Type B pancreatic cell (in vitro differentiated cells): ENCODE measurements at regions not wholly inside any gene's neighbourhood (a gene's known extent, or its start where the extent isn't known, plus 50 kb on each side); places are given as distances from the start of the nearest gene placed in this dataset.

Experiments
- DNase-seq: peaks from one replicate; pipeline ENCODE4 v3.0.0; 2021; ENCODE audit warnings: mixed read lengths; ENCODE audit not compliant: unreplicated experiment; ENCODE audit errors: extremely low spot score
- H3K27ac Mint-ChIP-seq: 2 replicates; pipeline ENCODE4 v1.8.0; 2021; ENCODE audit warnings: mild to moderate bottlenecking, mixed read lengths
- H3K27me3 Mint-ChIP-seq: 2 replicates; pipeline ENCODE4 v1.8.0; 2021; ENCODE audit warnings: mixed read lengths
- H3K36me3 Mint-ChIP-seq: 2 replicates; pipeline ENCODE4 v1.8.0; 2021; ENCODE audit warnings: mixed read lengths
- H3K4me1 Mint-ChIP-seq: one replicate; pipeline ENCODE4 v1.8.0; 2021; ENCODE audit warnings: mixed read lengths; ENCODE audit not compliant: unreplicated experiment
- H3K4me3 Mint-ChIP-seq: 2 replicates; pipeline ENCODE4 v1.8.0; 2021; ENCODE audit warnings: mild to moderate bottlenecking, mixed read lengths
- H3K9me3 Mint-ChIP-seq: 2 replicates; pipeline ENCODE4 v1.8.0; 2021; ENCODE audit warnings: mixed read lengths
- CTCF ChIP-seq: fragments of 200-600 bp; sonication (generic); conservative IDR thresholded peaks from 2 replicates; pipeline ENCODE4 v1.5.0; 2021; ENCODE audit warnings: antibody characterized with exemption, mild to moderate bottlenecking

DNA sequence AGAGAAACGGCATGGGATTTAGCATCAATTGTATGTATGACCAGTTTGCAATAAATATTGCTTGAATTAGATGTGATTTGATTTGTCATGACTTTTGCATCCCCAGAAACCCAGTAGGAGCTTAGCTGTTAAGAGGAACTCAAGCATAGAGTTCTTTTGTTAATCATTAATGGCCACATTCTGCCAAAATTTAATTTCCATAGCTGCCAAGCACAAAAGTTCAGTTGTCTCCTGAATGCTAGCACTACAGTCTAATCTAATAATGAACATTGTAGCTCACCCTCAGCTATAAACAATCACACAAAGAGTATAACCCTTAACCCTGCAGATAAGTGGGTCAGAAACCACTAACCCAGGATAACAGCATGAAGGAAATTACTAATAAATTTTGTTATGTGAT is 169.8 kb upstream of the GRAMD2B start:
- H3K9me3 Mint-ChIP-seq = peaks cover 17% of the 10 kb centered on the region
- H3K36me3 Mint-ChIP-seq = no peaks in the 10 kb centered on the region
- DNase-seq = no peak
- H3K27me3 Mint-ChIP-seq = no peaks in the 10 kb centered on the region
- H3K4me3 Mint-ChIP-seq = no peak overlapping the region
- H3K4me1 Mint-ChIP-seq = peaks cover 7% of the 10 kb centered on the region
- H3K27ac Mint-ChIP-seq = no peak overlapping the region
- TF ChIP-seq CTCF = no peak

DNA sequence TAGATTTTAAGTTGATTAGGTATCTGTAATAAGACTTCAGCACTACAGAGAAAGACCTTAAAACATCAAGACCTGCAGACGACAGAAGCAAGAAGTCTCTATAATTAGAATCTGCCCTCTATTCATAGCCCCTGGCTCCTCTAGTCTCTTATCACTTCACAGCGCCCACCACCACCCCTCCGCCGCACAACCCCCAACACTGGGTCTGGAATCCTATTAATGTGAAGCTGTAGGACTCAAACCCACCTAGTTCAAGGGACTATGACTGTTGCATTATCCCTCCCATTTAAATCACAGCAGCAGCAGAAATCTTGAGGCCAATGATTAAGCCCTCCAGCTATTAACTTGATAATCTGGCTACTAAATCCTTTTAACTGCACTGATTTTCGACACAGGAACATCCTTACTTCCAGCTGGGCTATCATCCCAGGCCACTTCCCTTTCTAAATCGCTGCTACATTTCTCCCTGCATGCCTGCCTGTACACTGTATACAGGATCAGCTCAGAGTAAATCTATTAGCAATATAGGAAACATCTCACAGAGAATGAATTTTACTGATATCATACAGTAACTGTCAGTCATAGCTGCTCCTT is 159.5 kb upstream of the GRAMD2B start:
- Mint-ChIP-seq H3K9me3 (peaks cover 14% of the 10 kb centered on the region), H3K27me3 (peaks cover 15% of the 10 kb centered on the region), H3K4me3 (no peak overlapping the region), H3K4me1 (peaks cover 8% of the 10 kb centered on the region), H3K27ac (no peak overlapping the region), H3K36me3 (no peaks in the 10 kb centered on the region)
- DNase-seq = no peak
- no peak for TF ChIP-seq CTCF

DNA sequence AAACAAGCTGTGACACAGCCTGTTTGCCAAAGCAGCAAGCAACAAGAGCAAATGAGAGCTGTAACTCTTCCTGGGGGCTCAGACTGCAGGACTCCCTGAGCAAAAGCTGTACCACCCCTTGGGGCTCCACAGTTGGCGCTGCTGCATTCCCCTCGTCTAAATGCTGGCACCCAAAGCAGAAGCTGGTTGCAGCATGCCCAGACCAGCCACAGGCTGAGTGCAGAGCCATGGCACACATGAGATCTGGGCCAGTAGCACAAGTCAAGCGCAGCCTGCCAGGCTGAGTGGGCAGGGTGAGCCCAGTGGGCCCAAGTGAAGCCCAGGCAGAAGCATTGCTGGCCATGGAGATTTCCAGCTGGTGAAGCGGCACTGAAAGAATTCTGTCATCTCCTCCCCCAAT is 157.3 kb upstream of the GRAMD2B start:
- Mint-ChIP-seq H3K4me1 (peaks cover 8% of the 10 kb centered on the region), H3K36me3 (no peaks in the 10 kb centered on the region), H3K27ac (no peak overlapping the region), H3K9me3 (peaks cover 5% of the 10 kb centered on the region), H3K4me3 (no peak overlapping the region), H3K27me3 (peaks cover 18% of the 10 kb centered on the region)
- no peak for TF ChIP-seq CTCF
- DNase-seq = no peak

DNA sequence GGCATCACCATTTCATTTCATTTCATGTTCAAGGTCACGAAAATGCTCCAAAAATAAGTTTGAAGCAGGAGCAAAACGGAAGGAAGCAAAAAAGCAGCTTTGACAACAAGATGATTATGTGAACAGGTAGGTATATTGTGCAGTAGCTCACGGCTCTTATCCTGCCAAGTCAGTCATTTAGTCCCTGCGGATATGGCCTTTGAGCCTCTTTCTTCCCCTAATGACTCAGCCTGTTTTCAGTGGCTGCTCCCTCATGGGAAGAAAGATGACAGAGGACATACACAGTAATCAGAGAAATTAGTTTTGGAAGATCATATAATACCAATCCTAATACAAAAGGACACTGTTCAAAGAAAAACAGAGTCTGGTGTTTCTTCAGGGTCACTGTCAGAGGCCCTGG is 155.8 kb upstream of the GRAMD2B start:
- H3K27ac Mint-ChIP-seq = no peak overlapping the region
- no peak for TF ChIP-seq CTCF
- peaks cover 23% of the 10 kb centered on the region for H3K27me3 Mint-ChIP-seq
- DNase-seq = no peak
- no peaks in the 10 kb centered on the region for H3K36me3 Mint-ChIP-seq
- H3K9me3 Mint-ChIP-seq = no peaks in the 10 kb centered on the region
- no peak overlapping the region for H3K4me3 Mint-ChIP-seq
- H3K4me1 Mint-ChIP-seq = peaks cover 14% of the 10 kb centered on the region

DNA sequence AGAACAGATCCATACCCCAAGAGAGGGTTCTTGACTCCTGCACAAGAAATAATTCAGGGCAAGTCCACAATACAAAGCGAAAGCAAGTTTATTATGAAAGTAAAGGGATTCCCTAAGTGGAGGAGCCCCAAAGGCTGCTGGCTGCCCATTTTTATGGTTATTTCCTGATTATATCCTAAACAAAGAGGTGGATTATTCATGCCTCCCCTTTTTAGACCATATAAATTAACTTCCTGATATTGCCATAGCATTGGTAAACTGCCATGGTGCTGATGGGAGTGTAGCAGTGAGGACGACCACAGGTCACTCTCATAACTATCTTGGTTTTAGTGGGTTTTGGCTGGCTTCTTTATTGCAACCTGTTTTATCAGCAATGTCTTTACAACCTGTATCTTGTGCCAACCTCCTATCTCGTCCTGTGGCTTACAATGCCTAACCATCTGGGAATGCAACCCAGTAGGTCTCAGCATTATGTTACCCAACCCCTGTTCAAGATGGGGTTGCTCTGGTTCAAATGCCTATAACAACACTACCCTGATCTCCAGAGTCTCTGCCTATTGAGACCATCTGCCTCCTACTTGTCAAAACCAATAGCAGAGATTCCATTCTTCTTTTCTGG is 154.4 kb upstream of the GRAMD2B start:
- Mint-ChIP-seq H3K27ac (no peak overlapping the region), H3K27me3 (peaks cover 19% of the 10 kb centered on the region), H3K4me3 (no peak overlapping the region), H3K9me3 (no peaks in the 10 kb centered on the region), H3K36me3 (no peaks in the 10 kb centered on the region), H3K4me1 (peaks cover 10% of the 10 kb centered on the region)
- no peak for TF ChIP-seq CTCF
- no peak for DNase-seq
